ENCODE measurements at regions not wholly inside any gene's neighbourhood (a gene's known extent, or its start where the extent isn't known, plus 50 kb on each side); places are given as distances from the start of the nearest gene placed in this dataset.
A peak's percentile ranks its signal among the peaks of the same experiment; 100 is the strongest.
"Not testable (repeated sequence)": the region's sequence is repeated elsewhere in the genome, so short reads cannot be mapped to it uniquely, and the experiment has no call there.

DNA sequence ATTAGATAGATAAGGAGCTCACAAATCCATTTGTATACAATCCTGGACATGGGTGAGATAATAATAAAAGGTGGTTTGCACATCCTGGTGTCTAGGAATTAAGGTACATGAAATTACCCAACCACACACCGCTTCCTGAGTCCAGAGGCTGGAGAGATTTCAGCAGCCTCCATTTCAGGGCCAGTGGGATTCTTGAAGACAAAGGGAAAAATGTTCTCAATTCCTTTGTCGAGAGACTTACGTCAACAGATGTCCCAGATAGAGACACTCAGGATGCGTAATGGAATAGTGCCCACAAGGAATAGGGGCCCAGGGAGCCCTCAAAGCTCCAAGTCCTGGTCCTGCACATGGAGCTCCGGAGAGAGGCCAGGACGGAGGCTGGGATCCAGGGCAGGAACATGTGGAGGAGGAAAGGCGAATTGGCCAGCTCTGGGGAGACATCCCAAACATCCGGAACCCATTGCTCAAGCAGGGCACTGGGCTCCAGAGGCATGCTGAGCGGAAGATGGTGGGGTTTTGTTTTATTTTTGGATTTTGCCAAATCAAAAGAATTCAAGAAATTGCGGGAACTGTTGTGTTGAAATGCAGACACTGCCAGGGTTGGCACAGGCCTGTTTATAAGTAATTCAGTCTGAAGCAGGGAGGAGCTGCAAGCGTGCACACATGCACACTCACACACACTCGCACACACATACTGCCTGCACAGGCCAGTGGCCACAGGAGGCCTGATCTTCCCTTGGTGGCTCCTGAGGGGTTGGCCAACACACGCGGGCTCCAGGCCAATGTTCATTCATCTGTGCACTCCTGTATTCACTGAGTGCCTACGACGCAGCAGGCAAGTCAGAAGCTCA lies 97.2 kb downstream of the NOG start:
- no peak for DNase-seq (ENCODE audit: low spot score)

DNA sequence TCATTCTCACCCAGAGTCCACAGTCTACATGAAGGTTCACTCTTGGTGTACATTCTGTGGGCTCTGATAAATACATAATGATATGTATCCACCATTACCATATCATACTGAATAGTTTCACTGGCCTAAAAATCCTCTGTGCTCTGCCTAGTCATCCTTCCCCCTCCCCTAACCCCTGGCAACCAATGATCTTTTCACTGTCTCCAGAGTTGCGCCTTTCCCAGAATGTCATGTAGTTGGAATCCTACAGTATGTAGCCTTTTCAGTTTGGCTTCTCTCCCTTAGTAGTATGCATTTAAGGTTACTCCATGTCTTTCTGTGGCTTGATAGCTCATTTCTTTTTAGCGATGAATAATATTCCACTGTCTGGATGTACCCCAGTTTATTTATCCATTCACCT lies 101.3 kb downstream of the NOG start:
- DNase-seq (ENCODE audit: low spot score): no peak

DNA sequence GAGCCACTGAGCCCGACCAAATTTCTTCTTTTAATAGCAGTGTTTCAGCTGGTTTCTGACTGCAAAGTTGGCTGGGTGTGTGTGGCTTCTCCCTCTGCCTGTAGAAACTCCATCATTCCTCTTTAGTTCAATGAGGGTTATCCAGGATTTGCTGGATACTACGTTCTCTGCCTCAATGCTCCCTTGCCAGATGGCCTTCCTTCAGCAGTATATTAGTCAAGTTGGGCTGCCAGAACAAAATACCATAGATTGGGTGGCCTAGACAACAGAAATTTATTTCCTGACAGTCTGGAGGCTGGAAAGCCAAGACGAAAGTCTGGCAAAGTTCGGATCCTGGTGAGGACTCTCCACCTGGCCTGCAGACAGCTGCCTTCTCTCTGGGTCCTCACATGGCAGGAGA lies 103.7 kb downstream of the NOG start:
- no peak for DNase-seq (ENCODE audit: low spot score)

DNA sequence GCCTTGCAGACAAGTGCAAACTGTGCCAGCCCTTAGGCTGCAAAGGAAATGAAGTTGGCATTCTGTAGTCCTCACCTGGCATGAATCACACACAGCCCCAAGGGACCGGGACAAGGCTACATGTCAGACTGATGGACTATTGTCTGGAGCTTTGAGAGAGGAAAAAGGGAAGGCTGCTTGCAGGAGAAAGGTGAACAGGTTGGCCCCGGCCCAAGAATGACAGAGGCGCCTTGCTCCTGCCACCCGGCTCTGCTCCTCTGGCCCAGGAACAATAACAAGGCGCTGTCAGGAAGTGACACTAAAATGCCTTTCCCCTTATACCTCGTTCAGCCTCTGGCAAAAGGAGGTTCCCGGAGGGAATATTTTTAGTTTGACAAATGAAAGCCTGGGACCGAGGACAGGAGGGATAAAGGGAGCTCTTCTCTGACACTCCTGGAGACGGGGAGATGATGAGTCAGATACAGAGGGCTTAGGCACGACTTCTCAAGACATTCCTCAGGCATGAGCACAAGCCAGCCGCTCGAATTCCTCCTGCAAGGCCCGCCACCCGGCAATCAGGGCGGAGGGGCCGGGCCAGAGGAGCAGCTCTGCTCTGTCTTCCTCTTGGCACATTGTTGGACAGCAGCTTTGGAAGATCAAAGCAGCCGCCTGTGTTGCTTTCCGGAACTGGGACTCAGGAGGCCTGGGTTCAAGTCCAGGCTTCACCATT lies 105.8 kb downstream of the NOG start:
- DNase-seq (ENCODE audit: low spot score): no peak

DNA sequence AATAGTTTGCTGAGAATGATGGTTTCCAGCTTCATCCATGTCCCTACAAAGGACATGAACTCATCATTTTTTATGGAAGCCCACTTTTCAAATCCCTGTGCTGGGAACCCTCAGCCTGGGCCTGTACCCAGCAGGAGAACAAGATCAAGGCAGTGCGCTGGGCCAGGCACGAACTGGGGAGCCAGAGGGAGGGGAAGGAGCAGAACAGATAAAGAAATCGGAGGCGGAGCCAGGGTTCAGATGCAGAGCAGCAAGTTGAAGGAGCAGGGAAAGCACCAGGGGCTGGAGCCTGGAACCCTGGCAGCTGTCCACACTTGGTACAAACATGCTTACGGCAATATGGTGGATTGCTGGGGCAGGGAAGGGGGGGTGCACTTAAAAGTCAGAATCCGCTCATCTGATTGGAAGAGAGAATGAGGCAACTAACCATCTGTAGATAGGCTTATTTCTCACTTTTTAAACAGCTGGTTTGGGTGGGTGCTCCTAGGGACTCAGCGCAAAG lies 107.5 kb downstream of the NOG start:
- DNase-seq (ENCODE audit: low spot score): no peak

DNA sequence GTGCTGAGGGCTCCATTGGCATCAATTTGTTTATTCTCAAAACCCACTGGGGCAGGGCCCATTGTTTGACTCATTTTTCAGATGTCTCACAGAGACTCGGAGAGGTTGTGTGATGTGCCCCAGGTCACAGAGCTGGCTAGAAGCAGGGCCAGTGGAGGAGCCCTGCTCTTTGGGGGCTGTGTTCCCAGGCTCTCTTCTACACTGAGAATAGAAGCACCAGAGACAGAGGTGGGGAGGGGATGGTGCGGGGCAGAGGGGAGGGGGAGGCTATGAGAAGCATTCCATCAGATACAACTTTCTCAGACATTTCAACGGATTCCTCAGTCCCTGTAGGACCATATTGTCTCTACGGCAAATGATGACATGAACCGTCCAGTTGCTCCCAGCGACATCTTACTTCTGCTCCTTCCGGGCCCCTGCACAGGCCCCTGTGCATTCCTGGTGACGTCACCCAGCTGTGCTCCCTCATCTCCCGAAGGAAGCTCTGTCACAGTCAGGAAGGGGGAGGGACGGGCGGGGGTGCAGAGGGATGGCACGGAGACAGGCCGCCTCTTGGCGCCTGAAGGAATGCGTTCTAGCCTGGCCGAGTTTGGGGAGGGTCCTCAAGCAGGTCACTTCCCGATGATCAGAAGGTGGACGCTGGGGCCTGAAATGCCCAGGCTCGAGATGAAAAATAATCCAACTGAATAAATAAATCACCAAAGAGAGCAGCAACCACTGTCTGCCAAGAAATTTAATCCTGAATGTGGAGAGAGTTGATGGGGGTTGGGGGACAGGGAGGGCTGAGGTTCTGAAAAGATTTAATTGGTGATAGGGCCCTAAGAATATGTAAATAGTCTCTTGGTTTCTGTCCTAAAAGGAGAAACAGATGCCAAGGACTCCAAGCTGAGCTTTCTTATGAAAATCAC lies 114.1 kb downstream of the NOG start:
- no peak for DNase-seq (ENCODE audit: low spot score)

DNA sequence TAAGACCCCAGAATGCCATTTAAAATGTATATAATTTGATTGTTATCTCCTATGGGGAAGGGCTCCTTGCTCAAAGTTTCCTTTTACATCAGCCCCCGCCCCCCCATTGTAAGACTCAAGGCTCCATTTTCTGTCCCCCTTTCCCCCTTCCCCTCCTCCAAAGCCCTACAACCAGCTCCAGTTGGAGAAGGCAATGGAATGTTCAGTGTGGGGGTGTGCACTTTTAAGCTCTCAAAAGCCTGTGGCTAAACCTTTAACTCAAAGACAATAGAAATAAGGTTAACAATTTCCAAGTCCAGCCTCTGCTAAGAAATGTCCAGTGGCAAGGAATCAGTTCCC lies 114.7 kb downstream of the NOG start:
- DNase-seq (ENCODE audit: low spot score): no peak

DNA sequence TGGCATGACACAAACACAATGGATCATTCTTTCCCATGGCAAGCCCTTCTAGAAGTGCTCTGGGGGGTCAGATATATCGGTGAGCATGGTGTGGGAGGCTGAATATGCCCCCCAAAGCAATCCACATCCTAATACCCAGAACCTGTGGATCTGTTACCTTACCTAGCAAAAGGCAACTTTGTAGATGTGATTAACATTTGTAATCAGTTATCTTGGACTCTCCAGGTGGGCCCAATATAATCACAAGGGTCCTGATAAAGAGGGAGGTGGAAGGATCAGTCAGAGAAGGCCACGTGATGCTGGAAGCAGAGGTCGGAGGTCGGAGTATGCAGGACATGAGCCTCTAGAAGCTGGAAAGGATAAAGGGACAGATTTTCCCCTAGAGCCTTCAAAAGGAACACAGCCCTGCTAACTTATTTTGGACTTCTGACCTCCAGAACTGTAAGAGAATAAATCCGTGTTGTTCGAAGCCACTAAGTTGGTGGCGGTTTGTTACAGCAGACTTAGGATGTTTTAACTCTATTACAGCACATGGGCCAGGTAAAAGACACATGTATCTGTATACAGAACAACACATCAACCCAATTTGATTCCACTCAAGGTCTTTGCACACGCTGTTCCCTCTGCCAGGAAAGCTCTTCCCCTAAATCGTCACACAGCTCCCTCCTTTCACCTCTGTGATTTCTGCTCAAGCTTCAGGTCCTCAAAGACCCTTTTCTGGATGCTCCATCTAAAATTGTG lies 115.3 kb downstream of the NOG start:
- DNase-seq (ENCODE audit: low spot score): no peak

DNA sequence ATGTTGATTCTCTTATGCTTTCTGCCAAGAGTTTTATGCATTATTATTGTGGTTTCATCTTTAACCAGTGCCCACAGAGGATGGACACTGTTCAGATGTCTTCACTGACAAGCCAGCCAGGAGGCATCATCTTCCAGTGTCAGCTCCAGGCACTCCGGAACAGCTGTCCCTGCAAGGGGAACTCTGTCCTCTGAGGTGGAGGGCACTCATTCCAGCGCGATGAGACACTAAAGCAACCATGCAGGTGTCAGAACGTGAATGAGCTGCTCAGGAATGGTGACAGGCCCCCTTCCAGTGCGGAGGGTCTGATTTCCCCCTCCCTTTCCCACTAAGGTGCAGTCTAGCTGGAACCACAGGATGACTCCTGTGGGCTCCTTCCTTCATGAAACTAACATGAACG lies 117.5 kb downstream of the NOG start:
- no peak for DNase-seq (ENCODE audit: low spot score)

DNA sequence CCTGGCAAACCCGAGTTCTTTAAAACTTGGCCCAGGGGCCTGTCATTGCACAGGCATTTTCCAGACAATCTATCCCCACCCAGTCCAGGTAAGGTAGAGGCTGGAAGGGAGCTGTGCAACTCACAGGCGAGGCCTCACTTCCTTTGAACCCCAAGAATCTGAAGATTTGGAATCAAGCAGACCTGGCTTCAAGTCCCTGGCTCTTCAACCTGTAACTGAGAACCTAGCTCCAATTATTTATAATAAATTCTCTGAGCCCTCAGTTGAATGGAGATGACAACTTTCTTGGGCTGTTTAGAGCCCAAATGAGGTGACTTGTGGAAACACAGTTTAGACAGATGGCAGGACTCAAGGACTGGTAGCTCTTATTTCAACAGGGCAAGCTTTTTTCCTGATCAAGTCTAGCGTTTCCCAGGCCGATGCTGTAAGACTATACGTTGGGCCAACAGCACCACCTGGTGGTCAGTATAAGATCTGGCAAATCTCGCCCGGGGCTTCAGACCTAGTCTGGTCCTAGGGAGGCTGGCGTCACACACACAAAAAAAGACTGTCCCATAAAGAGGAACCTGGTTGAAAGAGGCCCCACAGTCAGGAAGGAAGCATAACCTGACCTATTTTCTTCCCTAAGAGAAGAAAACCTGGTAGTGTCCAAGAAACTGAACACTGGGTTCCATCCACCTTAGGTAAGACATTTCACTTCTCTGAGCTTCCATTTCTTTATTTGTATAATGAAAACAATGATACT lies 117.9 kb downstream of the C17orf67 start:
- DNase-seq (ENCODE audit: low spot score): peak; percentile 89

DNA sequence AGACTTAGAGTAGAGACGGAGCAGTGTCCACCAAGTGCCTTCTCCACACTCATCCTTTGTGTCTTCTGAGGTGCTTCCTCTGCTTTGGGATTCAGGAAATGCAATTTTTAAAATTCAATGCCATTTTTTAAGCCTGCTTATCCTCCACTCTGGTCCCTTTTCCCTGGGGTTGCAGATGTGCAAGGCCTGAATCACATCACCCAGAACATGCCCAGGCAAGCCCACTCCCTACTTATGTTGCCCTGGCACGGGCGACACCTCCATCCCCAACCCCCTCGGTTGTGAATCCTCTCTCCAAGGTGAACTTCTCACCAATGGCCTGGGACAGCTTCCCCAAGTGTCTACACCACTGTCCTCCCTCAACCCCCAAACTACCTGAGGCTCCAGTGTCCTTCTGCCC lies 116.2 kb downstream of the C17orf67 start:
- DNase-seq (ENCODE audit: low spot score): no peak

DNA sequence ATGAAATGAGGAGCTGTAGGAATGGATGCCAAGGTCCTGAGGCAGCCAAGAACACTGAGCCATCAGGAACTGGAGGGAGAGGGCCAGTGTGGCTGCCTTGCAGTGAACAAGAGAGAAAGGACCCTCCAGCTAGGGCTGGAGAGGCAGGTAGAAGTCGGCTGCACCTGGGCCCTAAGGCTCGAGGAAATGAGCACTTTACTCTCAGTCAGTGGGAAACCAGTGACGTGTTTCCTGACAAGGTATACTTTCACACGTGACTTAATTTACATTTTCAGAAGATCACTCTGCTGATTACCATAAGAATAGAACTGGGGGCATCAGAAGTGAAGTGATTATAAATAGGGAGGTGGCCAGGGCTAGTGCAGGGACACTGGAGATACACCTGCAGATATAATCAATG lies 115.2 kb downstream of the C17orf67 start:
- no peak for DNase-seq (ENCODE audit: low spot score)

DNA sequence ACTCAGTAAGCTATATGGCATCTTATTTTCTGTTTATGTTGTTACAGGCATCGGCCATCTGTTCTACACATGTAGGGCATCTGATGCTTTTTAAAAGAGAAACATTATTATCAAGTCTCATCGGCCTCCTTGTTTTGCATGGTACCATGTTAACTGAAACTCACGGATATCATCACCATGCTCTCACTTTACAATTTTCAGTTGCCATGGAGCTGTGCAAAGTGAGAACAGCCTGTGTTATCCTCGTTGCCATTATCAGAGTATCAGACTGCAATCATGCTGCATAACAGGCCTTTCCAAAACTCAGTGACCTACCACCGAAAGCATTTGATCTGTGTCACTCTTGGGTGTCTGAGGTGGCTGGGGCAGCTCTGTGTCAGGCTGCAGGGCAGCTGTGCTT lies 110.3 kb downstream of the C17orf67 start:
- no peak for DNase-seq (ENCODE audit: low spot score)

DNA sequence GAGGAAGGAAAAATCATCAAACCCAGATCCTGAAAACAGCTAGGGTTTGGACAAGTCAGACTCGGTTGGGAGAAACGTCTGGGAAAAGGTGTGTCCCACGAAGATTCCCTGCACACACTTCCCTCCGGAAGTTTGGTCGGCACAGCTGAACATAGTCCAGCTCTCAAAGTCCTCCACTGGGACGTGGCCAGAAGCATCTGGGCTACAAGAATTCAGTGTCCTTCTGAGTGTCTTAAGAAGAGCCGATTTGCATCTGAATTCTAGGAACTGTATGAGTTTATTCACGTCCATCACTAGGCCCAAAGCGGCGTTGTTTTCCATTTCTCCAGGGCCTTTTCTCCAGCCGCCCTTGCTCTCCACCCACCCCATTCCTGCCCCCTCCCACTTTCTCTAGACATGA lies 109.1 kb downstream of the C17orf67 start:
- DNase-seq (ENCODE audit: low spot score): no peak

DNA sequence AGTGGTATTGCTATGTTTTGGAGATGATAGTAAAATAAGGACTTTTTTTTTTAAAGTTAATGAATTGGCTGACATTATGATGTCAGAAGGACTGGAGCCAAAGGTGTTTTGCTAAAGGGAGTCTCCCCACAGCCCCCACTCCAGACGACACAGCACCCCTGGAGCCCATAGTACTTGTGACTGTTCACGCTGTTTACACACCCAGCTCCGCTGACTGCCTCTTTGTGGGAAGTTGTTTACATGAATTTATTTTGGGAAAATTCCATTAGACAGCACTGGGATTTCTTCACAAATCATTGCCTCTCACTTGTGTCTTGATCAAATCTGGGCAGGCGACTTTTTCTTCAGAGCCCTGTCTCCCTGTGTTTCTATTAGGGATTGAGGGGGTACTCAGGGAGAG lies 108.6 kb downstream of the C17orf67 start:
- DNase-seq (ENCODE audit: low spot score): no peak

DNA sequence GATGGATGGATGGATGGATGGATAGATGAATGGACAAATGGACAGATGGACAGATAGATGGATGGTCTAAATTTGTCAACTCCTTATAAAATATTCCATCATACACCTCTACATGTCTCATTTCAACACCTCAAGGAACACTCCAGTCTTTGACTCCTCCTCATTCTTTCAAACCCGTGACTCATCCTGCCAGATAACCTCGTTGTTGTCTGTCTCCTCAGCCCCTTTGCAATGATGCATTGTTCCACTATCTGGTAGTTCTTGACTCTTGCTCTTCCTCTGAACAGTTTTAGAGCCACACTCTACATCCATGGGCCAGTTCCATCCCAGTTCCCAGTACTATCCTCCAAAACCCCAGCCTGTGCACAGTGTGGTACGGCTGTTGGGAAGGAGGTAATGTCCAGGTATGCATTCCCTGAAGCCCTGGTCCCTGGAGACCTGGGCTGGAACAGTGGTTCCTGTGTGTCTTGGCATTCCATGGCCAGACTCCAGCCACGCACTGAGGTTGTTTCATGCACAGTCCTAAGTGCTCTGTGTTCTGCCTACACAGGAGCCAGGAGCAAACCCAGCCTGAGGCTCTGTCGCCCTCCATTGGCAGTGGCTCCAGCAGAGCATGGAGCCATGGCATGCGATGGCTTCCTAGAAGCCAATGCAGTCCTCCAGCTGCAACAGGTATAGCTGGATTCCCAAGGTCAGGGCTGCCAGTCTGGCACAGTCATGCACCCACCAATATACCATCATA lies 105.7 kb downstream of the C17orf67 start:
- no peak for DNase-seq (ENCODE audit: low spot score)

DNA sequence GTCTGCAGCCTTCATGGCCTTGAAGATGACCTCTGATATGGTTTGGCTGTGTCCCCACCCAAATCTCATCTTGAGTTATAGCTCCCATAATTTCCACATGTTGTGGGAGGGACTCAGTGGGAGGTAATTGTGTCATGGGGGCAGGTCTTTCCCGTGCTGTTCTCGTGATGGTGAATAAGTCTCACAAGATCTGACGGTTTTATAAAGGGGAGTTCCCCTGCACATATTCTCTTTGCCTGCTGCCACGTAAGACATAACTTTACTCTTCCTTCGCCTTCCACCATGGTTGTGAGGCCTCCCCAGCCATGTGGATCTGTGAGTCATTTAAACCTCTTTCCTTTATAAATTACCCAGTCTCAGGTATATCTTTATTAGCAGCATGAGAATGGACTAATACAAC lies 102.6 kb downstream of the C17orf67 start:
- not testable (repeated sequence) for DNase-seq (ENCODE audit: low spot score)

DNA sequence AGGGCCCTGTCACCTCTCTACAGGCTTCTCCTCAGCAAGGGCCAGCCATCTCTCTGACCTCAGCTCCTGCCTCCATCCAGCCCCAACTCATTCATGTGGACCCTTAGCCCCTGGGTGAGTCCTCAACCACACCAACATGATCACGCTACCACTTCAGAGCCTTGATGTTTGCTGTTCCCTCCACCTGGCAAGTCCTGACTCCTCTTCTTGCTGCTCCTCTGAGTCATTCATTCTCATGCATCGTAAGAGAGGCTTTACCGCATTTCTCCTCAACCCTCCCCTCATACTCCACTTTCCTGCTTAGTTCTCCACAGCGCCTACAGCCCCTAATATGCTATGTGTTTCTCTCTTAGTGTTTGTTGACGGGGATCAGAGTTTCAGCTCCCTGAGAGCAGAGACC lies 99.9 kb downstream of the C17orf67 start:
- DNase-seq (ENCODE audit: low spot score): no peak

DNA sequence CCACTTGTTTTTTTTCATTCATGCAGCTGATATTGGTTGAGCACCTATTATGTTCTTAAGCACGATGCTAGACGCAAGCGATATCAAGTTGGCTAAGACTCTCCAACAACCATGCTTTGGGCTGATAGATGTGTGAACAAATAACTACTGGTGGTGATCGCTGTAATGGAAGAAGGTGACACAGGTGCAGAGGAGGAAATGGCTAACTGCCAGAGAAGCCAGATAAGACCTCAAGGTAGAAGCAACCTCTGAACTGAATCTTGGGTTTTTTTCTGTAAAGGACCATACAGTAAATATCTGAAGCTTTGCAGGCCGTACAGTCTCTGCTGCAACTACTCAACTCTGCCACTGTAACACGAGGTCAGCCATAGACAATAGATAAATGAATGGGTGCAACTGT lies 97.9 kb downstream of the C17orf67 start:
- DNase-seq (ENCODE audit: low spot score): no peak

DNA sequence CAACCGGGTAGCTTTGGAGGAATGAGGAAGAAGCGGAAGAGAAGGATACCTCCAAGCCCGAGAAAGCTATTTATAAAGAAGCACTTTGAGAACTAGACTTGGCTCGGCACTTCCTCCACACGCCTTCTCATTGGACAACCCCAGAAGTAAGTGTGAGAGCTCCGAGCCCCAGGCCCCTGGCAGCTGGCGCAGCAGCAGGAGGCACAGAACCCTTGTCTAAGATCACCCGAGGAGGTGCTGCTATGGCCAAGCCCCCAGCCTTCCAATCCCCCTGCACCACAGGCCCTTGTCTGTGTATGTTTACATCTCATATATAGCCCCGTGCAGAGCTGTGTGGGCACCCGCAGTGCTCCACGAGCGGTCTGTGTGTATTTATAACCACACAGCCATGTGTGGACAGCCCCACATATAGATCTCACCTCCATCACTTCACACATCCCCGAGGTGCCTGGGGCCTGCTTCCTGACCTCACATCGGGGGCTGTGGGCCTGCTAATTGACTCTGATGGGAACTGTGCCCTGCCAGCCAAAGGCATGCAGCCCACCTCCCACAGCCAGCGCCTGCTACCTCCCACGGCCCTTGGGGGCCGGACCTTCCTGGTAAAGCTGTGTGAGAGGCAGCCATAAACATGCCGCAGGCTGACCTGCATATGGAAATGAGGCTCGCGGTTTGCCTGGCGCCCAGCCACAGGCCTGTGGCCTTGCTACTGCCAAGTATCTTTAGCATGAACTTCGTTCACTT lies 96.1 kb downstream of the C17orf67 start:
- DNase-seq (ENCODE audit: low spot score): no peak
